K562 (cell line): ENCODE measurements at regions not wholly inside any gene's neighbourhood (a gene's known extent, or its start where the extent isn't known, plus 50 kb on each side); places are given as distances from the start of the nearest gene placed in this dataset.

ENCODE experiments used
- ATAC-seq: fragments of 200-7000 bp; cut with Tn5 transposase; 3 replicates; pipeline ENCODE4 v1.9.1; 2020; ENCODE audit warnings: moderate library complexity
- BruUV-seq: library from RNA; stranded (reverse); fragments of 400-500 nt; replicated peaks from 2 replicates; lab custom pipeline; 2021; lab: Mats Ljungman, UMichigan
- CTCF ChIA-PET: fragments of 300-600 bp; formaldehyde crosslinking; extraction: SDS; loops from one replicate; lab custom pipeline; 2021; ENCODE audit warnings: low intra/inter-chr PET ratio; lab: Yijun Ruan, JAX
- POLR2A ChIA-PET: fragments of 300-600, 350-650 bp; sonication (Branson Sonifier 250); formaldehyde crosslinking; extraction: SDS; loops from one replicate; lab custom pipeline; 2021; ENCODE audit warnings: antibody characterized with exemption, inconsistent platforms; lab: Yijun Ruan, JAX
- DNase-seq, 4 experiments: peaks; one replicate each; pipeline versions ENCODE4 v3.0.0 to v3.0.0-alpha.2; 2011 to 2018; ENCODE audit warnings: low spot score in 3 of 4, mixed read lengths in 3 of 4; ENCODE audit errors: extremely low read depth in 1 of 4
- FAIRE-seq: peaks from 2 replicates; lab custom pipeline; 2011; peaks lifted over from hg19 to GRCh38; lab: Jason Lieb, UNC
- H2AFZ ChIP-seq: 2 replicates; pipeline ENCODE4 v1.6.0; 2011; ENCODE audit warnings: low read depth, low read length, control low read depth, inconsistent platforms
- H3K27ac ChIP-seq: fragments of 200-600 bp; 3 replicates; pipeline ENCODE4 v1.8.0; 2011; ENCODE audit warnings: low read depth, mild to moderate bottlenecking, control low read depth, inconsistent platforms, low read length, moderate library complexity, mixed read lengths; ENCODE audit errors: extremely low read depth
- H3K27me3 ChIP-seq, 2 experiments: fragments of 300-600 bp in 1 of 2; 2 replicates in 1 of 2; 3 replicates in 1 of 2; pipeline versions ENCODE4 v1.6.0 to v1.8.0; 2011; ENCODE audit warnings: inconsistent platforms in 2 of 2, low read length in 2 of 2, mild to moderate bottlenecking in 1 of 2, mixed read lengths in 1 of 2, moderate library complexity in 1 of 2; ENCODE audit not compliant: control insufficient read depth in 2 of 2, insufficient read depth in 2 of 2
- H3K36me3 ChIP-seq: fragments of 300-600 bp; 3 replicates; pipeline ENCODE4 v1.8.0; 2011; ENCODE audit warnings: mild to moderate bottlenecking, low read length, inconsistent platforms; ENCODE audit not compliant: control insufficient read depth, insufficient read depth
- H3K4me1 ChIP-seq, 2 experiments: fragments of 200-600 bp in 1 of 2; replicated peaks in 1 of 2; 2 replicates in 1 of 2; 3 replicates in 1 of 2; pipeline versions ENCODE4 v1.5.1 to v1.8.0; 2011; ENCODE audit warnings: inconsistent platforms in 2 of 2, low read length in 2 of 2, mild to moderate bottlenecking in 1 of 2, mixed read lengths in 1 of 2, moderate library complexity in 1 of 2; ENCODE audit not compliant: control insufficient read depth in 2 of 2, insufficient read depth in 2 of 2
- H3K4me2 ChIP-seq: 2 replicates; pipeline ENCODE4 v1.6.1; 2011; ENCODE audit warnings: low read length, control low read depth, inconsistent platforms, mixed read lengths; ENCODE audit not compliant: insufficient read depth
- H3K4me3 ChIP-seq: fragments of 200-600 bp; sonication (generic), shearing (Covaris generic); 2 replicates; pipeline ENCODE4 v1.5.1; 2016; ENCODE audit warnings: control low read depth, inconsistent platforms
- H3K79me2 ChIP-seq: fragments of 200-600 bp; 3 replicates; pipeline ENCODE4 v1.8.0; 2011; ENCODE audit warnings: low read length, inconsistent platforms; ENCODE audit not compliant: control insufficient read depth, insufficient read depth
- H3K9ac ChIP-seq, 2 experiments: 2 replicates each; pipeline versions ENCODE4 v1.6.0 to v1.6.1; 2011; ENCODE audit warnings: low read depth in 2 of 2, low read length in 2 of 2, control low read depth in 1 of 2, inconsistent platforms in 1 of 2, mild to moderate bottlenecking in 1 of 2, mixed read lengths in 1 of 2; ENCODE audit not compliant: insufficient read depth in 1 of 2
- H3K9me1 ChIP-seq: one replicate; pipeline ENCODE4 v1.6.0; 2011; ENCODE audit warnings: inconsistent platforms, mild to moderate bottlenecking, low read length, moderate library complexity; ENCODE audit not compliant: control insufficient read depth, insufficient read depth
- H3K9me3 ChIP-seq: replicated peaks from 2 replicates; pipeline ENCODE4 v1.5.1; 2011; ENCODE audit warnings: low read depth, low read length, inconsistent platforms; ENCODE audit not compliant: control insufficient read depth, insufficient read depth
- H4K20me1 ChIP-seq: replicated peaks from 2 replicates; pipeline ENCODE4 v1.6.1; 2011; ENCODE audit warnings: low read length, inconsistent platforms, mixed read lengths; ENCODE audit not compliant: control insufficient read depth, insufficient read depth
- ARID3A ChIP-seq: IDR thresholded peaks from 2 replicates; pipeline ENCODE4 v1.6.1; 2012; ENCODE audit warnings: low read depth, low read length, improper control_type of control experiment, borderline replicate concordance
- ARNT ChIP-seq, 2 experiments: fragments of 450-650 bp; IDR thresholded peaks; 2 replicates each; pipeline ENCODE4 v1.6.1; 2016; ENCODE audit warnings: mild to moderate bottlenecking in 1 of 2
- CC2D1A ChIP-seq: fragments of 450-650 bp; IDR thresholded peaks from 2 replicates; pipeline ENCODE4 v1.6.1; 2017; ENCODE audit warnings: mild to moderate bottlenecking
- GABPA ChIP-seq: fragments of 200-800 bp; sonication (Bioruptor generic); conservative IDR thresholded peaks from 2 replicates; pipeline ENCODE4 v1.6.1; 2016; ENCODE audit warnings: low read depth, missing genetic modification characterization, missing compliant biosample characterization
- HCFC1 ChIP-seq: IDR thresholded peaks from 2 replicates; pipeline ENCODE4 v1.6.1; 2012; ENCODE audit warnings: low read depth, low read length, improper control_type of control experiment
- NFYB ChIP-seq: IDR thresholded peaks from 2 replicates; pipeline ENCODE4 v1.6.1; 2011; ENCODE audit warnings: mild to moderate bottlenecking, moderate library complexity; ENCODE audit not compliant: insufficient read length; ENCODE audit errors: extremely low read depth
- PHTF2 ChIP-seq: fragments of 250-450 bp; sonication (Bioruptor Pico); IDR thresholded peaks from 2 replicates; pipeline ENCODE4 v1.5.0; 2021; ENCODE audit warnings: mild to moderate bottlenecking
- POLR2H ChIP-seq: IDR thresholded peaks from 2 replicates; pipeline ENCODE4 v1.6.1; 2016; ENCODE audit warnings: missing genetic modification characterization, low read depth, mild to moderate bottlenecking, control low read depth, missing compliant biosample characterization, moderate library complexity
- RBM39 ChIP-seq: fragments of 200-400 bp; formaldehyde crosslinking; optimal IDR thresholded peaks from 2 replicates; pipeline ENCODE3; 2018; ENCODE audit warnings: low read depth, low read length
- SMARCE1 ChIP-seq: fragments of 450-650 bp; IDR thresholded peaks from 2 replicates; pipeline ENCODE4 v1.7.1; 2016; ENCODE audit warnings: mild to moderate bottlenecking
- ZFP30 ChIP-seq: fragments of 250-450 bp; sonication (Bioruptor Pico); IDR thresholded peaks from 2 replicates; pipeline ENCODE4 v1.8.0; 2022; ENCODE audit warnings: moderate library complexity, mild to moderate bottlenecking, inconsistent platforms, borderline replicate concordance
- WGBS: fragments of 100-300 bp; shearing (Covaris generic); methylation state at CpG from one replicate; pipeline ENCODE4 v1.1.6; 2016; ENCODE audit warnings: low coverage, mixed read lengths; ENCODE audit not compliant: insufficient coverage; ENCODE audit errors: missing lambda C conversion rate; 5-methylcytosine and 5-hydroxymethylcytosine counted together
- in situ Hi-C: fragments of 300-500 bp; cut with MboI; formaldehyde crosslinking; loops from 4 replicates; pipeline ENCODE4 v1.15.0; 2018; ENCODE audit warnings: inconsistent platforms, mixed read lengths
- intact Hi-C: fragments of 100-400 bp; cut with micrococcal nuclease; formaldehyde crosslinking; loops from 2 replicates; pipeline ENCODE4 v1.14.2; 2022
- TF ChIP-seq, protein P1 (sequence below): sonication (generic); formaldehyde crosslinking; IDR thresholded peaks from 2 replicates; pipeline ENCODE4 v1.8.1; 2023; ENCODE audit warnings: missing genetic modification reagents, mild to moderate bottlenecking, borderline replicate concordance

DNA sequence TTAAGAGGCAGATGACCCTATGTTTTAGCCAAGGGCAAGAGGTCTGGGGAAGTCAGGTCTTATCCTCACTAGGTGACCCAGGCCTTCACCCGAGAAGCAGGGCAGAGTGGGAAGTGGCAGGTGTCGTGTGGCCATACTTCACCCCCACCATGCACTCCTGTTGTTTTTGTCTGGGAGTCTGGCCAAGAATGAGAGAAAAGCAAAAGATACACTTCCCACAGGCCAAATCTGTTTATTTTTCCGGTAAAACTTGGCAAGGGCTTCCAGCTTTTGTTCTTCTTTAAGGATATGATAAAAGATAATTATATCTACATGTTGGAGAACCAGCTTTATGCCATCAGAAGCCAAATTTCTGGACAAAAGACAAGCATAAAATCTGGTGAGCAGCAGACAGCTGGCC, 137.4 kb upstream of the CDC14C start:
- Histone ChIP-seq H4K20me1 (no peaks in the 10 kb centered on the region), H3K36me3 (no peaks in the 10 kb centered on the region), H3K27ac (no peak overlapping the region), H2AFZ (no peak overlapping the region), H3K4me3 (no peak overlapping the region), H3K27me3 (no peaks in the 10 kb centered on the region), H3K79me2 (no peaks in the 10 kb centered on the region), H3K9me3 (no peaks in the 10 kb centered on the region; the same call in 1 of the 2 replicates), H3K9ac (no peak overlapping the region), H3K4me1 (no peaks in the 10 kb centered on the region), H3K4me2 (no peak overlapping the region), H3K9me1 (no peaks in the 10 kb centered on the region)
- no peak for DNase-seq
- TF ChIP-seq POLR2H (tag) (no peak), CC2D1A (no peak), PHTF2 (CRISPR knock-in tag) (no peak), GABPA (tag) (no peak), RBM39 (no peak), NFYB (no peak), ARID3A (no peak), SMARCE1 (no peak), ZFP30 (CRISPR knock-in tag) (no peak), ARNT (IDR thresholded peaks at IDR 0.05) (no peak), HCFC1 (no peak)
- TF ChIP-seq, protein P1, sequence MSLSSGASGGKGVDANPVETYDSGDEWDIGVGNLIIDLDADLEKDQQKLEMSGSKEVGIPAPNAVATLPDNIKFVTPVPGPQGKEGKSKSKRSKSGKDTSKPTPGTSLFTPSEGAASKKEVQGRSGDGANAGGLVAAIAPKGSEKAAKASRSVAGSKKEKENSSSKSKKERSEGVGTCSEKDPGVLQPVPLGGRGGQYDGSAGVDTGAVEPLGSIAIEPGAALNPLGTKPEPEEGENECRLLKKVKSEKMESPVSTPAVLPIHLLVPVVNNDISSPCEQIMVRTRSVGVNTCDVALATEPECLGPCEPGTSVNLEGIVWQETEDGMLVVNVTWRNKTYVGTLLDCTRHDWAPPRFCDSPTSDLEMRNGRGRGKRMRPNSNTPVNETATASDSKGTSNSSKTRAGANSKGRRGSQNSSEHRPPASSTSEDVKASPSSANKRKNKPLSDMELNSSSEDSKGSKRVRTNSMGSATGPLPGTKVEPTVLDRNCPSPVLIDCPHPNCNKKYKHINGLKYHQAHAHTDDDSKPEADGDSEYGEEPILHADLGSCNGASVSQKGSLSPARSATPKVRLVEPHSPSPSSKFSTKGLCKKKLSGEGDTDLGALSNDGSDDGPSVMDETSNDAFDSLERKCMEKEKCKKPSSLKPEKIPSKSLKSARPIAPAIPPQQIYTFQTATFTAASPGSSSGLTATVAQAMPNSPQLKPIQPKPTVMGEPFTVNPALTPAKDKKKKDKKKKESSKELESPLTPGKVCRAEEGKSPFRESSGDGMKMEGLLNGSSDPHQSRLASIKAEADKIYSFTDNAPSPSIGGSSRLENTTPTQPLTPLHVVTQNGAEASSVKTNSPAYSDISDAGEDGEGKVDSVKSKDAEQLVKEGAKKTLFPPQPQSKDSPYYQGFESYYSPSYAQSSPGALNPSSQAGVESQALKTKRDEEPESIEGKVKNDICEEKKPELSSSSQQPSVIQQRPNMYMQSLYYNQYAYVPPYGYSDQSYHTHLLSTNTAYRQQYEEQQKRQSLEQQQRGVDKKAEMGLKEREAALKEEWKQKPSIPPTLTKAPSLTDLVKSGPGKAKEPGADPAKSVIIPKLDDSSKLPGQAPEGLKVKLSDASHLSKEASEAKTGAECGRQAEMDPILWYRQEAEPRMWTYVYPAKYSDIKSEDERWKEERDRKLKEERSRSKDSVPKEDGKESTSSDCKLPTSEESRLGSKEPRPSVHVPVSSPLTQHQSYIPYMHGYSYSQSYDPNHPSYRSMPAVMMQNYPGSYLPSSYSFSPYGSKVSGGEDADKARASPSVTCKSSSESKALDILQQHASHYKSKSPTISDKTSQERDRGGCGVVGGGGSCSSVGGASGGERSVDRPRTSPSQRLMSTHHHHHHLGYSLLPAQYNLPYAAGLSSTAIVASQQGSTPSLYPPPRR, result no peak
- no peak for FAIRE-seq
- no TSS peak for BruUV-seq
- ATAC-seq, result no peak
- intact Hi-C loops, result no loop called here
- ChIA-PET POLR2A (interaction anchor here (0.7 kb wide), 1 partner anchor 169 kb away, joined by 4 read pairs; no protein-coding TSS in a partner anchor), CTCF (no interaction called here)
- WGBS, result 0% methylated on average over 3 of the region's 3 CpGs
- in situ Hi-C loops, result no loop called here
